DND-41 (cell line): ENCODE measurements at regions not wholly inside any gene's neighbourhood (a gene's known extent, or its start where the extent isn't known, plus 50 kb on each side); places are given as distances from the start of the nearest gene placed in this dataset.

ENCODE experiments used
- EZH2 ChIP-seq: IDR thresholded peaks from 3 replicates; pipeline ENCODE4 v1.6.1; 2012; ENCODE audit warnings: borderline replicate concordance, low read depth, mild to moderate bottlenecking, moderate library complexity, low read length, inconsistent platforms; ENCODE audit not compliant: severe bottlenecking
- TF ChIP-seq, protein P1 (sequence below): IDR thresholded peaks from 2 replicates; pipeline ENCODE4 v1.5.1; 2012; ENCODE audit warnings: borderline replicate concordance, low read length, moderate library complexity, mild to moderate bottlenecking; ENCODE audit not compliant: poor library complexity, severe bottlenecking; ENCODE audit errors: extremely low read depth

DNA sequence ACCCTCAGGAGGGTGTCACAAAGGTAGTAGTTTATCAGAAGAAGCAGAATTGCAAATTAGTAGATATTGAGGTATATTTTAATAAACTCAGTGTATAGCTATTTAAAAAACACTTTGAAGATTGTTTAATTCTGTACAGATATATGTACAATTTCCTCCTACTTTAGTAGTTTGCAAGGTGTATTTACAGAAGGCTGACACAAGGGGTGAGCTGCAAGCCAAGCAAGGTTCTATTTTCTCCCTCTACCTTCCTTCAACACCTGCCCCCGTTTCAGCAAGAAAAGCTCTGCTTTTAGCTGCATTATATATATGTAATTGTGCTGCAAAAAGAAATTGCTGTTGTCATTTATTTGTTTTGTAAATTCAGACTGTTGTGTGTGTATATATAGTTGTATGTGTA is 674.2 kb upstream of the PKN2 start:
- TF ChIP-seq, protein P1, sequence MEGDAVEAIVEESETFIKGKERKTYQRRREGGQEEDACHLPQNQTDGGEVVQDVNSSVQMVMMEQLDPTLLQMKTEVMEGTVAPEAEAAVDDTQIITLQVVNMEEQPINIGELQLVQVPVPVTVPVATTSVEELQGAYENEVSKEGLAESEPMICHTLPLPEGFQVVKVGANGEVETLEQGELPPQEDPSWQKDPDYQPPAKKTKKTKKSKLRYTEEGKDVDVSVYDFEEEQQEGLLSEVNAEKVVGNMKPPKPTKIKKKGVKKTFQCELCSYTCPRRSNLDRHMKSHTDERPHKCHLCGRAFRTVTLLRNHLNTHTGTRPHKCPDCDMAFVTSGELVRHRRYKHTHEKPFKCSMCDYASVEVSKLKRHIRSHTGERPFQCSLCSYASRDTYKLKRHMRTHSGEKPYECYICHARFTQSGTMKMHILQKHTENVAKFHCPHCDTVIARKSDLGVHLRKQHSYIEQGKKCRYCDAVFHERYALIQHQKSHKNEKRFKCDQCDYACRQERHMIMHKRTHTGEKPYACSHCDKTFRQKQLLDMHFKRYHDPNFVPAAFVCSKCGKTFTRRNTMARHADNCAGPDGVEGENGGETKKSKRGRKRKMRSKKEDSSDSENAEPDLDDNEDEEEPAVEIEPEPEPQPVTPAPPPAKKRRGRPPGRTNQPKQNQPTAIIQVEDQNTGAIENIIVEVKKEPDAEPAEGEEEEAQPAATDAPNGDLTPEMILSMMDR = no peak
- TF ChIP-seq EZH2 = no peak
